GM21737 (cell line): ENCODE measurements at regions not wholly inside any gene's neighbourhood (a gene's known extent, or its start where the extent isn't known, plus 50 kb on each side); places are given as distances from the start of the nearest gene placed in this dataset.
"Not testable (repeated sequence)": the region's sequence is repeated elsewhere in the genome, so short reads cannot be mapped to it uniquely, and the experiment has no call there.

Experiments
- ATAC-seq: cut with Tn5 transposase; IDR thresholded peaks from one replicate; pipeline ENCODE4 v1.9.1; 2021; ENCODE audit warnings: mild to moderate bottlenecking, moderate library complexity; ENCODE audit not compliant: unreplicated experiment

GRCh38 chr4:190118519-190118918 is 54.2 kb downstream of the DBET start:
- not testable (repeated sequence) for ATAC-seq

- ATAC-seq = not testable (repeated sequence)
Measured at GRCh38 chr4:190119474-190119873, 54.1 kb upstream of the DUX4 start.

DNA sequence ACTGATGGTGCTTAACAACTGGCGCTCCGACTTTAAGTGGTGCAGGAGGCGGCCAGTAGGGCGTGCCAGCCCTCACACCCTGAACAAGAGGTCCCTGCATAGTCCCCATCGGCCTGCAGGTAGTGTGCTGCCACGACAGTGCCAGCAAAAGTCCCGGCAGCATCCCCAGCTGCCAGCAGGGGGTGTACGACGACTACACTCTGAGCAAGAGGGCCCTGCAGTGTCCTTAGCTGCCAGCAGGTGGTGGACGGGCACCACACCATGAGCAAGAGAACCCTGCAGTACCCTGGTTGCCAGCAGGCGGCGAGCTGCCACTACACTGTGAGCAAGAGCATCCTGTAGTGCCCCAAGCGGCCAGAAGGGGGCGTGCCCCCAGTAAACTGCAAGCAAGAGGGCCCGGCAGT is 53.5 kb upstream of the DUX4 start:
- ATAC-seq = peak; percentile 66

DNA sequence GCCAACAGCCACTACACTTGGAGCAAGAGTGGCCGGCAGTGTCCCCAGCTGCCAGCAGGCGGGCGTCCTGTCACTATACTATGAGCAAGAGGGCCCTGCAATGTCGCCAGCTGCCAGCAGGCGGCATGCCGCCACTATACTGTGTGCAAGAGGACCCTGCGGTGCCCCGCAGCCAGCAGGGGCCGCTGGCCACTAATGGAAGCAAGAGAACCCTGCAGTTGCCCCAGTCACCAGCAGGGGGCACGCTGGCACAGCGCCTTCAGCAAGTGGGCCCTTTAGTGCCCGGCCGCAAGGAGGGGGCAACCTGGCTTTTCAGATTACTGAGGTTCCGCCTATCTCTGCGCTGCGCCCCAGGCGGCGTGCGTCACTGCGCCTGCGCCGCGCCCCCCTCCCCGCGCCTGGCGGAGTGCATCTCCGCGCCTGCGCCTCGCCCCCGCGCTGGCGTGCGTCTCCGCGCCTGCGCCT is 53.0 kb upstream of the DUX4 start:
- peak; percentile 44 for ATAC-seq

DNA sequence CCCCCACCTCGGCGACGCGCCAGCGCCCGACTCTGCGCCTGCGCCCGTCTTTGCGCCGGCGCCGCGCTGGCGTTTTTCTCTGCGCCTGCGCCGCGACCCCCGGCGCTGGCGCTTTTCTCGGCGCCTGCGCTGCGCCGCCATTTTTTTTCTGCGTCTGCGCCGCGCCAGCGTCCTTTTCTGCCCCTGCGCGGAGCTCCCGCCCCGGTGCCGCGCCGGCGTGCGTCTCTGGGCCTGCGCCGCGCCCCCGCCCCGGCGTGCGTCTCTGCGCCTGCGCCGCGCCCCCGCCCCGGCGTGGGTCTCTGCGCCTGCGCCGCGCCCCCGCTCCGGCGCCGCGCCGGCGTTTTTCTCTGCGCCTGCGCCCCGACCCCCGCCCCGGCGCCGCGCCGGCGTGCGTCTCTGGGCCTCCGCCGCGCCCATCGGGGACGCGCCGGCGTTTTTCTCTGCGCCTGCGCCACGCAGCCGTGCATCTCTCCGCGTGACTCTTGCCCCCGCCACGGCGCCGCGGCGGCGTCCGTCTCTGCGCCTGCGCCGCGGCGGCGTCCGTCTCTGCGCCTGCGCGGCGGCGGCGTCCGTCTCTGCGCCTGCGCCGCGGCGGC is 52.4 kb upstream of the DUX4 start:
- ATAC-seq = not testable (repeated sequence)

GRCh38 chr4:190121759-190122158 is 51.8 kb upstream of the DUX4 start:
- no peak for ATAC-seq

DNA sequence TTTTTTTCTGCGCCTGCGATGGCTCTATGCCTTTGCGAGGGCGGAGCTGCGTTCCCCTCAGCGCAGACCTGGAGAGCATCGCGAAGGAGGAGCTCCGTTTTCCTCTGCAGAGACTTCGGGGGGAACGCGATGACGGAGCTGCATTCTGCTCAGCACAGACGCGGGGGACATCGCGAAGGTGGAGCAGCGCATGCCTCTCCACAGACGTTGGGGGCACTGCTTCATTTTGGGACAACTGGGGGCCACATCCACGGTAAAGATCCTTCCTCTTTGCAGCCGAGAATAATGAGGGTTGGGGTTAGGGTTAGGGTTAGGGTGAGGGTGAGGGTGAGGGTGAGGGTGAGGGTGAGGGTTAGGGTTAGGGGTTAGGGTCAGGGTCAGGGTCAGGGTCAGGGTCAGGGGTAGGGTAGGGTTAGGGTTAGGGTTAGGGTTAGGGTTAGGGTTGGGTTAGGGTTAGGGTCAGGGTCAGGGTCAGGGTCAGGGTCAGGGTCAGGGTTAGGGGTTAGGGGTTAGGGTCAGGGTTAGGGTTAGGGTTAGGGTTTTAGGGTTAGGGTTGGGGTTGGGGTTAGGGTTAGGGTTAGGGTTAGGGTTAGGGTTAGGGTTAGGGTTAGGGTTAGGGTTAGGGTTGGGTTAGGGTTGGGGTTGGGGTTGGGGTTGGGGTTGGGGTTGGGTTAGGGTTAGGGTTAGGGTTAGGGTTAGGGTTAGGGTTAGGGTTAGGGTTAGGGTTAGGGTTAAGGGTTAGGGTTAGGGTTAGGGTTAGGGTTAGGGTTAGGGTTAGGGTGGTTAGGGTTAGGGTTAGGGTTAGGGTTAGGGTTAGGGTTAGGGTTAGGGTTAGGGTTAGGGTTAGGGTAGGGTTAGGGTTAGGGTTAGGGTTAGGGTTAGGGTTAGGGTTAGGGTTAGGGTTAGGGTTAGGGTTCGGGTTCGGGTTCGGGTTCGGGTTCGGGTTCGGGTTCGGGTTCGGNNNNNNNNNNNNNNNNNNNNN is 51.1 kb upstream of the DUX4 start:
- ATAC-seq = not testable (repeated sequence)
